AG10803 (cell line): ENCODE measurements at regions not wholly inside any gene's neighbourhood (a gene's known extent, or its start where the extent isn't known, plus 50 kb on each side); places are given as distances from the start of the nearest gene placed in this dataset.

Experiments
- DNase-seq: peaks from one replicate; pipeline ENCODE4 v3.0.0; 2010; ENCODE audit warnings: low read depth
- H3K4me3 ChIP-seq: 2 replicates; pipeline ENCODE4 v1.5.1; 2011; ENCODE audit warnings: mild to moderate bottlenecking, low read length, control low read depth
- TF ChIP-seq, protein P1 (sequence below): conservative IDR thresholded peaks from 2 replicates; pipeline ENCODE4 v1.5.1; 2011; ENCODE audit warnings: mild to moderate bottlenecking, low read length, control low read depth, inconsistent platforms

DNA sequence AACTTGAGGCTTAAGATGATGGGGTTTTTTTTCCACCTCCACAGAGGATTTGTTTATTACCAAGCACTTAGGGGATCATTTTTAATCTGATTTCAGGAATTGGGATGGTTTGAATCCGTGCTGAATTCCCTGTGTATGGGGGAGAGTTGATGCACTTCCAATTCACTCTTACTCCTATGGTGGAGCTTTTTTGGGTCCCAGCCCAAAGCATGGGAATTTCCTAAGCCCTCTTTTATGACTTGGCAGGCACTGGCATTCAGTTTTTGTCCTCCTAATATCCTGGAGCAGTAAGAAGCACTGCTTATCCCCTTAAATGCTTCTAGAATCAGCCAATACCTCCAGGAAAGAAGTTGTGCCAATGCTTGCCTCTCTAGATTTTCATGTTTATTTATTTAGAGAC, 78.7 kb downstream of the HYCC1 start:
- H3K4me3 ChIP-seq = no peak overlapping the region
- DNase-seq = peak; percentile 50
- TF ChIP-seq, protein P1, sequence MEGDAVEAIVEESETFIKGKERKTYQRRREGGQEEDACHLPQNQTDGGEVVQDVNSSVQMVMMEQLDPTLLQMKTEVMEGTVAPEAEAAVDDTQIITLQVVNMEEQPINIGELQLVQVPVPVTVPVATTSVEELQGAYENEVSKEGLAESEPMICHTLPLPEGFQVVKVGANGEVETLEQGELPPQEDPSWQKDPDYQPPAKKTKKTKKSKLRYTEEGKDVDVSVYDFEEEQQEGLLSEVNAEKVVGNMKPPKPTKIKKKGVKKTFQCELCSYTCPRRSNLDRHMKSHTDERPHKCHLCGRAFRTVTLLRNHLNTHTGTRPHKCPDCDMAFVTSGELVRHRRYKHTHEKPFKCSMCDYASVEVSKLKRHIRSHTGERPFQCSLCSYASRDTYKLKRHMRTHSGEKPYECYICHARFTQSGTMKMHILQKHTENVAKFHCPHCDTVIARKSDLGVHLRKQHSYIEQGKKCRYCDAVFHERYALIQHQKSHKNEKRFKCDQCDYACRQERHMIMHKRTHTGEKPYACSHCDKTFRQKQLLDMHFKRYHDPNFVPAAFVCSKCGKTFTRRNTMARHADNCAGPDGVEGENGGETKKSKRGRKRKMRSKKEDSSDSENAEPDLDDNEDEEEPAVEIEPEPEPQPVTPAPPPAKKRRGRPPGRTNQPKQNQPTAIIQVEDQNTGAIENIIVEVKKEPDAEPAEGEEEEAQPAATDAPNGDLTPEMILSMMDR = no peak

DNA sequence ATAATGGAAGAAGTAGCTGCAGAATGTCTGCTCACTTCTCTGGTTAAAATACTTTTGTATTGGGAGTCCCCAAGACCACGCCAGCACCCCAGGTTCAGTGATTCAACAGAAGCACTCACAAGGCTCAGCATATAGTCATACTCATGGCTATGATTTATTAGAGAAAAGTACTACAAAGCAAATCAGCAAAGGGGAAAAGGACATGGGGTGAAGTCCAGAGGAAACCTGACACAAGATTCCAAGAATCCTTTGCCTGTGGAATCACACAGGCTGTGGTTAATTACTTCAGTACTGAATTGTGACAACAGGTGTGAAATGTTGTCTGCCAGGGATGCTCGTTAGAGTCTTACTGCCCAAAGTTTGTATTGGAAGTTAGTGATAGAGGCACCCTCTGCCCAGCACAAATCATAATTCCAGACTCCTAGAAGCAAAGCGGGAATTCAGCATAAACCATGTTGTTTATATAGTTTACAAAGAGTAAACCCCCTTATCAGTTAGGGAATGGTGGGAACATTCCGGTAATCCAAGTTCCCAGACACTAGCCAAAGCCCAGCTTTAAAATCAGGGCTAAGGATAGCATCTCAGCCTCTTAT, 79.4 kb downstream of the HYCC1 start:
- TF ChIP-seq, protein P1 = no peak
- peak; percentile 70 for DNase-seq
- H3K4me3 ChIP-seq = no peak overlapping the region

DNA sequence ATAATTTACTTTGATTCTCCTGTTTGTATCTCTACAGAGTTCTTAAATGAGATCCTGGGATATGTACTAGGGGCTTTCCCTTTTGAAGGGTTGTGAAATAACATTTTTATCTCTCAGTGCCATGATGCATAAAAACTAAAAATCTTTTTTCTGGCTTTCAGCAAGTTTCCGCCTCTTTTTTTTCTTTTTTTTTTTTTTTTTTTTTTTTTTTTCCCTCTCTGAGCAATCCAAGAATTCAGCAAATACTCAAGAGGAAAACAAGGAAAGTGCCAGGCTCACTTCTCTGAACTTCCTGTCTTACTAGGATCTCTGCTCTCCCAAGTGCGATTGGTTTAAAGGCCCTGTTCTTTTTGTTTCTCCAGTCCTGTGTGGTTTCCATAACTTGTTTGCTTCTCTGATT, 79.9 kb downstream of the HYCC1 start:
- H3K4me3 ChIP-seq = no peak overlapping the region
- TF ChIP-seq, protein P1 = no peak
- DNase-seq = peak; percentile 67

DNA sequence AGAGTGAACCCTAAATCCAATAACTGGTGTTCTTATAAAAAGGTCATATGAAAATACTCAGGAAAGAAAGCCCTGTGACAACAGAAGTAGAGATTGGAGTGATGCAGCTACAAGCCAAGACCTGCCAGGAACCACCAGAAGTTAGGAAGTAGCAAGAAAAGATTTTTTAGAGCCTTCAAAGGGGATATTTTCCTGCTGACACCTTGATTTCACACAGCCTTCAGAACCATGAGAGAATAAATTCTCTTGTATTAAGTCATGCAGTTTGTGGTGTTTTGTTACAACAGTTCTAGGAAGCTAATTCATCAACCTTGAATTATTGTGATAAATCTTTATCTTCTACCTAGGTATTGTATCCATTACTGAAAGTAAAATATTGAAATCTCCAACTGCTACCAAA, 81.0 kb downstream of the HYCC1 start:
- TF ChIP-seq, protein P1 = no peak
- DNase-seq = no peak
- H3K4me3 ChIP-seq = no peak overlapping the region

DNA sequence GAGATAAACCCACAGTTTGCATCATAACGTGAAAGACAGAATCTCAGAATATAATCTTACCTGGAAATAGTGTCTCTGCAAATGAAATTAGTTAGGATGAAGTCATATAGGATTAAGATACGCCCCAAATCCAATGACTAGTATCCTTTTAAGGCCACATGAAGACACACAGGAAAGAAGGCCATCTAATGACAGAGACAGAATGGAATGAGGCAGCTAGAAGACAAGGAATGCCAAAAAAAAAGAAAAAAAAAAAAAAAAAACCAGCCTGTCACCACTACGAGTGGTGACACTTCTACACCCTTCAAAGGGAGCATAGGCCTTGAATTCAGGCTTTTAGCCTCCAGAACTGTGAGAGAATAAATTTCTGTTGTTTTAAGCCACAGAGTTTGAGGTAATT, 82.9 kb downstream of the HYCC1 start:
- DNase-seq = peak; percentile 34
- TF ChIP-seq, protein P1 = no peak
- H3K4me3 ChIP-seq = no peak overlapping the region

DNA sequence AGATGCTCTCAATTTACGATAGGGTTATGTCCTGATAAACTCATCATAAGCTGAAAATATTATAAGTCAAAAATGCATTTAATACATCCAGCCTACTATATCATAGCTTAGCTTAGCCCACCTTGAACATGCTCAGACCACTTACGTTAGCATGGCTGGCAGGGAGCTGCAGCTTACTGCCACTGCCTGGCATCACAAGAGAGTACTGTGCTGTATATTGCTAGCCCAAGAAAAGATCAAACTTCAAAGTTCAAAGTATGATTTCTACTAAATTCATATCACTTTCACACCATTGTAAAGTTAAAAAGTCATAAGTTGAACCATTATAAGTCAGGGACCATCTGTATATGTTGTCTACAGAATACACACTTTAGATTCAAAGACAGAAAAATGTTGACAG, 91.6 kb downstream of the HYCC1 start:
- TF ChIP-seq, protein P1 = no peak
- no peak overlapping the region for H3K4me3 ChIP-seq
- no peak for DNase-seq

DNA sequence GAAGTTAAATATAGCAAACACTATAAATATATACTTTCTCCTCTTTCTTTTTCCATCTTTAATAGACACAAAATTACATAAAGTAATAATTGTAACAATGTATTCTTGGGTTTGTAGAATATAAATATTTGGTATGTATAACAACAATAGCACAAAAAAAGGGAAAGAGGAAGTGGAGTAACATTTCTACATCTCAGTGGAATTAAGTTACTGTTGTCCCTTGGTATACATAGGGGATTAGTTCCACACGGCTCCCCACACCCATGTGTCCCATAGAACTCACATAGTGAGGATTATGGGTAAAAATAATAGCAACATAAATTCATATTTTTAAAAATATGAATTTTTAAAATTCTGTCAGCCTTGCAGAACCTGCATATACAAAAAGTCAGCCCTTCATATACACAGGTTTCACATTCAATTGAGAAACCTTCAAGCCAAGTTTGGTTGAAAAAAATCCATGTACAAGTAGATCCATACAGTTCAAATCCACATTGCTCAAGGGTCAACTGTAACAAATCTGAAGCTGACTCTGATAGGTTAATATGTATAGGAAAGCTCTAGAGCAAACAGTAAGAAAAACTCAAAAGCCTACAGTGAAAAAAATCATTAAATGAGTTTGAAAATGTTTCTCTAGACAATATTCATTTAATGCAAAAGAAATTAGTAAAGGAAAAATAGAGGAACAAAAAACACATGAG, 92.4 kb downstream of the HYCC1 start:
- no peak overlapping the region for H3K4me3 ChIP-seq
- TF ChIP-seq, protein P1 = no peak
- DNase-seq = no peak
